Psoas muscle (tissue), 7 donors: ENCODE measurements at regions not wholly inside any gene's neighbourhood (a gene's known extent, or its start where the extent isn't known, plus 50 kb on each side); places are given as distances from the start of the nearest gene placed in this dataset.

Source experiments
- ATAC-seq, 4 donors: fragments of 200-7000 bp; cut with Tn5 transposase; one replicate each; pipeline ENCODE4 v1.9.1; 2020; ENCODE audit warnings: moderate library complexity in 3 of 4, mild to moderate bottlenecking in 2 of 4
- DNase-seq, 2 donors: peaks; one replicate each; pipeline ENCODE4 v3.0.0-alpha.2; 2020
- H3K27ac ChIP-seq: fragments of 200-600 bp; one replicate; pipeline ENCODE4 v1.8.0; 2022
- H3K27me3 ChIP-seq, 3 donors: fragments of 200-600 bp in 1 of 3; one replicate each; pipeline versions ENCODE4 v1.6.1 to v1.8.0; 2013 to 2022; ENCODE audit warnings: low read length in 2 of 3, mild to moderate bottlenecking in 2 of 3, moderate library complexity in 1 of 3; ENCODE audit not compliant: insufficient read depth in 3 of 3
- H3K36me3 ChIP-seq, 2 donors: fragments of 200-600 bp in 1 of 2; one replicate each; pipeline versions ENCODE4 v1.6.1 to v1.8.0; 2013 to 2022; ENCODE audit warnings: low read depth in 1 of 2, mild to moderate bottlenecking in 1 of 2, moderate library complexity in 1 of 2; ENCODE audit not compliant: insufficient read depth in 1 of 2
- H3K4me1 ChIP-seq: fragments of 200-600 bp; one replicate; pipeline ENCODE4 v1.8.0; 2022
- H3K4me3 ChIP-seq: fragments of 200-600 bp; one replicate; pipeline ENCODE4 v1.8.0; 2022; ENCODE audit warnings: mild to moderate bottlenecking
- H3K9me3 ChIP-seq: fragments of 200-600 bp; one replicate; pipeline ENCODE4 v1.8.0; 2022
- WGBS, 3 donors: extraction: QIAGEN DNeasy Blood & Tissue Kit; methylation state at CpG; one replicate each; pipeline versions ENCODE4 v1.1.6 to v1.1.7; 2013; 5-methylcytosine and 5-hydroxymethylcytosine counted together
- intact Hi-C, 2 donors: fragments of 100-400 bp; cut with DNase I; formaldehyde crosslinking; loops; one replicate each; pipeline versions ENCODE4 v1.11.0 to v1.14.2; 2022
- TF ChIP-seq, protein P1 (sequence below): fragments of 200-600 bp; IDR thresholded peaks from one replicate; pipeline ENCODE4 v1.8.0; 2022; ENCODE audit warnings: antibody characterized with exemption
- donor health status: healthy with polysubstance abuse.
- donor health status: DM: no; HTN: no; CAD: no; lungs with moderate emphysema.
- donor health status: Bipolar disorder and iron deficiency.
- donor health status: healthy.
- donor health status: DM: yes; HTN: yes; CAD: no.
- donor health status: DM: no; HTN: no; CAD: no.
- donor health status: DM: yes; HTN: yes; CAD: no.

- Histone ChIP-seq H3K36me3 (no peaks in the 10 kb centered on the region), H3K27me3 (no peaks in the 10 kb centered on the region), H3K27ac (no peak overlapping the region), H3K4me1 (no peaks in the 10 kb centered on the region), H3K9me3 (no peaks in the 10 kb centered on the region), H3K4me3 (no peak overlapping the region)
- WGBS, 3 donors: 82 to 85% (median 84%) methylated on average over 1 of the region's 1 CpG
- DNase-seq (no peak), ATAC-seq (no peak)
- intact Hi-C loops: no loop called here
- TF ChIP-seq, protein P1, sequence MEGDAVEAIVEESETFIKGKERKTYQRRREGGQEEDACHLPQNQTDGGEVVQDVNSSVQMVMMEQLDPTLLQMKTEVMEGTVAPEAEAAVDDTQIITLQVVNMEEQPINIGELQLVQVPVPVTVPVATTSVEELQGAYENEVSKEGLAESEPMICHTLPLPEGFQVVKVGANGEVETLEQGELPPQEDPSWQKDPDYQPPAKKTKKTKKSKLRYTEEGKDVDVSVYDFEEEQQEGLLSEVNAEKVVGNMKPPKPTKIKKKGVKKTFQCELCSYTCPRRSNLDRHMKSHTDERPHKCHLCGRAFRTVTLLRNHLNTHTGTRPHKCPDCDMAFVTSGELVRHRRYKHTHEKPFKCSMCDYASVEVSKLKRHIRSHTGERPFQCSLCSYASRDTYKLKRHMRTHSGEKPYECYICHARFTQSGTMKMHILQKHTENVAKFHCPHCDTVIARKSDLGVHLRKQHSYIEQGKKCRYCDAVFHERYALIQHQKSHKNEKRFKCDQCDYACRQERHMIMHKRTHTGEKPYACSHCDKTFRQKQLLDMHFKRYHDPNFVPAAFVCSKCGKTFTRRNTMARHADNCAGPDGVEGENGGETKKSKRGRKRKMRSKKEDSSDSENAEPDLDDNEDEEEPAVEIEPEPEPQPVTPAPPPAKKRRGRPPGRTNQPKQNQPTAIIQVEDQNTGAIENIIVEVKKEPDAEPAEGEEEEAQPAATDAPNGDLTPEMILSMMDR: no peak
Measured at GRCh38 chr2:185142677-185143076, 544.3 kb downstream of the ZNF804A start.

GRCh38 chr2:185144159-185144919, 546.0 kb downstream of the ZNF804A start:
- DNase-seq (no peak), ATAC-seq (no peak)
- H3K36me3 ChIP-seq: no peaks in the 10 kb centered on the region
- H3K9me3 ChIP-seq: no peaks in the 10 kb centered on the region
- intact Hi-C loops: no loop called here
- H3K27me3 ChIP-seq: no peaks in the 10 kb centered on the region
- 48 to 58% (median 54%) methylated on average over 7 of the region's 7 CpGs for WGBS, 3 donors
- no peaks in the 10 kb centered on the region for H3K4me1 ChIP-seq
- no peak overlapping the region for H3K4me3 ChIP-seq
- no peak overlapping the region for H3K27ac ChIP-seq
- TF ChIP-seq, protein P1: no peak

- DNase-seq: no peak
- intact Hi-C loops: no loop called here
- no peak for ATAC-seq
- no peak overlapping the region for H3K4me3 ChIP-seq
- no peak overlapping the region for H3K27ac ChIP-seq
- no peaks in the 10 kb centered on the region for H3K27me3 ChIP-seq
- H3K9me3 ChIP-seq: no peaks in the 10 kb centered on the region
- TF ChIP-seq, protein P1: no peak
- WGBS, 3 donors: 40 to 61% (median 50%) methylated on average over 11 of the region's 11 CpGs
- H3K4me1 ChIP-seq: no peaks in the 10 kb centered on the region
- H3K36me3 ChIP-seq: no peaks in the 10 kb centered on the region
Measured at GRCh38 chr2:185145316-185146121, 547.2 kb downstream of the ZNF804A start.

DNA sequence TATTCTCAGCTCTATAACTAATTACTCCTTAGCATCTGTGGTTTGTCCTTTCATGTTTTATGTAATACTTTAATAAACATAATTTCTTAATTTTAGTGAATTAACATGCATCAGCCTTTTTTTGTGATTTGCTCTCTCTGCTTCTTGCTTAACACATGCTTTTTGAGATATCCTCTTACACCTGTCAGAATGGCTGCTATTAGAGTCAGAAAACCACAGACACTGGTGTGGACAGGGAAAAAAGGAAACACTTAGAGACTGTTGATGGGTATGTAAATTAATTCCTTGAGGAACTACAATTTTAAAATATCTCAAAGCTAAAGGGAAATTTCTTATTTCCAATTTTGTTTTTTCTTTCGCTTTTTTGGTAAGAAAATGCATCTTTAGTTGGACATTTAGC, 549.0 kb downstream of the ZNF804A start:
- intact Hi-C loops: no loop called here
- no peaks in the 10 kb centered on the region for H3K9me3 ChIP-seq
- H3K4me1 ChIP-seq: no peaks in the 10 kb centered on the region
- H3K4me3 ChIP-seq: no peak overlapping the region
- no peaks in the 10 kb centered on the region for H3K27me3 ChIP-seq
- no peak overlapping the region for H3K27ac ChIP-seq
- ATAC-seq: no peak
- H3K36me3 ChIP-seq: no peaks in the 10 kb centered on the region
- DNase-seq: no peak
- WGBS, 3 donors: 81 to 87% (median 84%) methylated on average over 1 of the region's 1 CpG
- TF ChIP-seq, protein P1: no peak
